ENCODE measurements at regions not wholly inside any gene's neighbourhood (a gene's known extent, or its start where the extent isn't known, plus 50 kb on each side); places are given as distances from the start of the nearest gene placed in this dataset.

- H4K20me1 ChIP-seq (ENCODE audit: insufficient read depth), result no peaks in the 10 kb centered on the region
- WGBS, 2 experiments (ENCODE audit: low coverage in 1 of 2, low lambda C conversion rate in 2 of 2, missing lambda C conversion rate in 2 of 2), result 40 to 42% methylated on average over 3 of the region's 3 CpGs
- no peaks in the 10 kb centered on the region for H3K36me3 ChIP-seq (ENCODE audit: low read depth)
Observed at GRCh38 chr5:159708090-159708489, 208.2 kb upstream of the ADRA1B start.

GRCh38 chr5:159712672-159713071 is 203.6 kb upstream of the ADRA1B start:
- no peaks in the 10 kb centered on the region for H3K9me2 ChIP-seq (ENCODE audit: insufficient read depth)
- no peak overlapping the region for H3K4me3 ChIP-seq
- no peaks in the 10 kb centered on the region for H3K79me2 ChIP-seq (ENCODE audit: insufficient read depth)
- no peaks in the 10 kb centered on the region for H3F3A ChIP-seq (ENCODE audit: insufficient read depth)
- no peak overlapping the region for H3K9ac ChIP-seq
- H4K20me1 ChIP-seq (ENCODE audit: insufficient read depth), result no peaks in the 10 kb centered on the region
- H3K4me2 ChIP-seq (ENCODE audit: unreplicated experiment), result no peak overlapping the region
- H3K36me3 ChIP-seq (ENCODE audit: low read depth), result no peaks in the 10 kb centered on the region
- 53% methylated on average over 5 of the region's 5 CpGs for WGBS, 2 experiments (ENCODE audit: low coverage in 1 of 2, low lambda C conversion rate in 2 of 2, missing lambda C conversion rate in 2 of 2)
- no peak for DNase-seq
- peaks cover 10% of the 10 kb centered on the region for H3K27me3 ChIP-seq (replicated peaks; ENCODE audit: insufficient read depth)
- H3K27ac ChIP-seq, result no peak overlapping the region
- in situ Hi-C loops (cut with MboI), result no loop called here
- TF ChIP-seq EZH2phosphoT487 (IDR thresholded peaks at IDR 0.05; ENCODE audit: insufficient read depth, low read depth) (no peak), EZH2 (IDR thresholded peaks at IDR 0.05; ENCODE audit: insufficient read depth, poor library complexity, severe bottlenecking) (no peak)
- H3K9me3 ChIP-seq (ENCODE audit: low read depth), result no peaks in the 10 kb centered on the region
- no peak overlapping the region for H2AFZ ChIP-seq
- no peaks in the 10 kb centered on the region for H3K4me1 ChIP-seq (ENCODE audit: insufficient read depth)

More at GRCh38 chr5:159708090-159708489, 208.2 kb upstream of the ADRA1B start:
- no peak overlapping the region for H3K27ac ChIP-seq
- no peaks in the 10 kb centered on the region for H3K79me2 ChIP-seq (ENCODE audit: insufficient read depth)
- in situ Hi-C loops (cut with MboI), result no loop called here
- no peak overlapping the region for H3K9ac ChIP-seq
- no peaks in the 10 kb centered on the region for H3K9me3 ChIP-seq (ENCODE audit: low read depth)
- H3F3A ChIP-seq (ENCODE audit: insufficient read depth), result no peaks in the 10 kb centered on the region
- no peak for DNase-seq
- no peak for TF ChIP-seq EZH2 (IDR thresholded peaks at IDR 0.05; ENCODE audit: insufficient read depth, poor library complexity, severe bottlenecking)
- no peak for TF ChIP-seq EZH2phosphoT487 (IDR thresholded peaks at IDR 0.05; ENCODE audit: insufficient read depth, low read depth)
- H3K4me2 ChIP-seq (ENCODE audit: unreplicated experiment), result no peak overlapping the region
- H3K9me2 ChIP-seq (ENCODE audit: insufficient read depth), result no peaks in the 10 kb centered on the region
- H3K27me3 ChIP-seq (replicated peaks; ENCODE audit: insufficient read depth), result peaks cover 3% of the 10 kb centered on the region
- H2AFZ ChIP-seq, result no peak overlapping the region
- H3K4me3 ChIP-seq, result no peak overlapping the region
- no peaks in the 10 kb centered on the region for H3K4me1 ChIP-seq (ENCODE audit: insufficient read depth)

- Histone ChIP-seq H3F3A (ENCODE audit: insufficient read depth) (no peaks in the 10 kb centered on the region), H3K79me2 (ENCODE audit: insufficient read depth) (no peaks in the 10 kb centered on the region), H3K4me3 (no peak overlapping the region), H3K27ac (no peak overlapping the region), H3K36me3 (ENCODE audit: low read depth) (no peaks in the 10 kb centered on the region), H3K4me2 (ENCODE audit: unreplicated experiment) (no peak overlapping the region), H2AFZ (no peak overlapping the region), H3K9ac (no peak overlapping the region), H3K4me1 (ENCODE audit: insufficient read depth) (no peaks in the 10 kb centered on the region), H4K20me1 (ENCODE audit: insufficient read depth) (no peaks in the 10 kb centered on the region), H3K9me3 (ENCODE audit: low read depth) (no peaks in the 10 kb centered on the region), H3K27me3 (replicated peaks; ENCODE audit: insufficient read depth) (peaks cover 10% of the 10 kb centered on the region), H3K9me2 (ENCODE audit: insufficient read depth) (no peaks in the 10 kb centered on the region)
- in situ Hi-C loops (cut with MboI), result no loop called here
- DNase-seq, result no peak
- TF ChIP-seq EZH2phosphoT487 (IDR thresholded peaks at IDR 0.05; ENCODE audit: insufficient read depth, low read depth), result no peak
- no peak for TF ChIP-seq EZH2 (IDR thresholded peaks at IDR 0.05; ENCODE audit: insufficient read depth, poor library complexity, severe bottlenecking)
Observed at GRCh38 chr5:159713254-159713653, 203.0 kb upstream of the ADRA1B start.

- Histone ChIP-seq H3K9me2 (ENCODE audit: insufficient read depth) (no peaks in the 10 kb centered on the region), H3K36me3 (ENCODE audit: low read depth) (no peaks in the 10 kb centered on the region), H3K9me3 (ENCODE audit: low read depth) (no peaks in the 10 kb centered on the region), H3K4me2 (ENCODE audit: unreplicated experiment) (no peak overlapping the region), H4K20me1 (ENCODE audit: insufficient read depth) (no peaks in the 10 kb centered on the region), H3K4me1 (ENCODE audit: insufficient read depth) (no peaks in the 10 kb centered on the region), H3K9ac (no peak overlapping the region), H3K27ac (no peak overlapping the region), H3K27me3 (replicated peaks; ENCODE audit: insufficient read depth) (peaks cover 10% of the 10 kb centered on the region), H3K79me2 (ENCODE audit: insufficient read depth) (no peaks in the 10 kb centered on the region), H2AFZ (no peak overlapping the region), H3F3A (ENCODE audit: insufficient read depth) (no peaks in the 10 kb centered on the region), H3K4me3 (no peak overlapping the region)
- WGBS, 2 experiments (ENCODE audit: low coverage in 1 of 2, low lambda C conversion rate in 2 of 2, missing lambda C conversion rate in 2 of 2), result 91 to 92% methylated on average over 2 of the region's 2 CpGs
- in situ Hi-C loops (cut with MboI), result no loop called here
- DNase-seq, result no peak
- no peak for TF ChIP-seq EZH2phosphoT487 (IDR thresholded peaks at IDR 0.05; ENCODE audit: insufficient read depth, low read depth)
- TF ChIP-seq EZH2 (IDR thresholded peaks at IDR 0.05; ENCODE audit: insufficient read depth, poor library complexity, severe bottlenecking), result no peak
Observed at GRCh38 chr5:159713773-159714172, 202.5 kb upstream of the ADRA1B start.

- Histone ChIP-seq H3K9me3 (ENCODE audit: low read depth) (no peaks in the 10 kb centered on the region), H3K9ac (no peak overlapping the region), H3F3A (ENCODE audit: insufficient read depth) (no peaks in the 10 kb centered on the region), H3K4me3 (no peak overlapping the region), H3K79me2 (ENCODE audit: insufficient read depth) (no peaks in the 10 kb centered on the region), H2AFZ (no peak overlapping the region), H4K20me1 (ENCODE audit: insufficient read depth) (no peaks in the 10 kb centered on the region), H3K36me3 (ENCODE audit: low read depth) (no peaks in the 10 kb centered on the region), H3K4me2 (ENCODE audit: unreplicated experiment) (no peak overlapping the region), H3K27me3 (replicated peaks; ENCODE audit: insufficient read depth) (peaks cover 24% of the 10 kb centered on the region; the same call in 1 of the 2 replicates), H3K9me2 (ENCODE audit: insufficient read depth) (no peaks in the 10 kb centered on the region), H3K4me1 (ENCODE audit: insufficient read depth) (no peaks in the 10 kb centered on the region), H3K27ac (no peak overlapping the region)
- DNase-seq, result no peak
- in situ Hi-C loops (cut with MboI), result no loop called here
- WGBS, 2 experiments (ENCODE audit: low coverage in 1 of 2, low lambda C conversion rate in 2 of 2, missing lambda C conversion rate in 2 of 2), result 64 to 65% methylated on average over 4 of the region's 4 CpGs
- TF ChIP-seq EZH2phosphoT487 (IDR thresholded peaks at IDR 0.05; ENCODE audit: insufficient read depth, low read depth), result no peak
- no peak for TF ChIP-seq EZH2 (IDR thresholded peaks at IDR 0.05; ENCODE audit: insufficient read depth, poor library complexity, severe bottlenecking)
Observed at GRCh38 chr5:159725475-159725874, 190.8 kb upstream of the ADRA1B start.

Data from GM23248 (cell line).